ENCODE measurements at regions not wholly inside any gene's neighbourhood (a gene's known extent, or its start where the extent isn't known, plus 50 kb on each side); places are given as distances from the start of the nearest gene placed in this dataset.

DNA sequence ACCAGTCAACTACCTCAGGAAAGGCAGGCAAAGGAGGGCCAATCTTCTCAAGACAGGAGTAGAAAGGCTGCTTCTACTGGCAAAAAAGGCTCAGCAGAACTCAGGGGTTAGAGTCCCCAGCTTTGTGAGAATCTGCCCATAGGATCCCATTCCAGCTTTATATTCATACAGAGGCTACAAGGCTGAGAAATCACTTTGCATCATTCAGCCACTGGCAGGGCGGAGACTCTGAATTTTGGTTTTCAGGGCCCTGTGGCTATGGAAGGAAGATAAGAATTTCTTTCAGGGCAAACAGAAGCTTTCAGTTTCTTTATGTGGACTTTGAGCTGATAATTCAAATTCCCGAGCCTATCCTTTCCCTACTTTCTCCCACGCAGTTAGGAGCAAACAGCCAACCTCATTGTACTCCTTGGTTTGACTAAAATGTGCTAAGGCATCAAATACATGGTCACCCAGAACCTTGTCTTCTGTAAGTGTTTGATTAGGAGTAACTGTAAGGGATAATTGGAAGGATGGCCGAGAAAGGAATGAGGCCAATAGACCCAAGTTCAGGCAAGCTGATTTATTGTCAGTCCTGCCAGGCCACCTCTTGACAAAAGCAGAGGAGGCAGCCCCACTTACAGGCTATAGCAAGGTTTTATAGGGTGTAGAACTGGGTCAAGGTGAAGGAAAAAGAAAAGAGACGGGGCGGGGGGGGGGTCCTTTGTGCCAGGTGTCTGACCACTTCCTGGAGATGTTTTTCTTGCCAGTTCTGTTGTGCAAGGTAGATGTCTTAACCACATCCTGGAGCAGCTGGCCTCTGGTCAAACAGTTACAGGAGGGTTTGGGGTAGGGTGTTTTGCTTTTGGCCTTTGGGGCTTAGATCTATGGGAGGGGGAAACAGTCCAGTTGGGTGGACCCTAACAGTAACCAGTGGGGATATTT is 165.3 kb upstream of the PPP1R2C start:
- TF ChIP-seq POLR2A (IDR thresholded peaks at IDR 0.05; ENCODE audit: low read depth, low read length) (no peak), TAF1 (IDR thresholded peaks at IDR 0.05; ENCODE audit: low read depth, low read length) (no peak), POLR2AphosphoS5 (IDR thresholded peaks at IDR 0.05; ENCODE audit: low read depth, low read length) (no peak), SPI1 (IDR thresholded peaks at IDR 0.05; ENCODE audit: low read depth, low read length) (no peak)
- DNase-seq (ENCODE audit: insufficient read length, low spot score), result no peak

DNA sequence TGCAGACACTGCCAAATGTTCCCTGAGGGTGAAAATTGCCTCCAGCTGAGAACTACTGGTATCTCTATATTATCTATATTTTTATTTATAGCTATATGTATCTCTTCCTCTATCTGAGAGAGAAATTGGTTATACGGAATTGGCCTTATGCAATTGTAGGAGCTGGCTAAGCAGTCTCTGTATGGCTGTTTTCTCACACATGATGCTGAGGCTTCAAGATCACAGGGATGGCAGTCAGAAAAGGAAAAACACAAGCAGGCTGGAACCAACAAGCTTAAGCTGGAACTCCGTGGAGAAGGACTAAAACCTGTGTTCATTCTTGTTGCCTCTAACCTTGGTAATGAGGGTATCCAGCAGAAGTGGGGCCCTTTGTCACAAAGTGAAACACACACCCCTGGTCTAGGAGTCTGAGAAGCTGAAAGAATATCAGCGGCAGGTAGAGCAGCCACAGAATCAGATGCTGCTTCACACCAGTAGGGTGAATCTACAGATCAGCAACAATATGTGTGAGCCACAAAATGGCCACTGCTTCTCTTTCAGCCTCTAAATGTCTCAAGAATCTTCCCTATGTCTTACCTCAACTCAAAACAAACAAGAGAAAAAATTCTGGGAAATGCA is 166.5 kb upstream of the PPP1R2C start:
- DNase-seq (ENCODE audit: insufficient read length, low spot score), result no peak
- peak; percentile 48 for FAIRE-seq
- TF ChIP-seq TAF1 (IDR thresholded peaks at IDR 0.05; ENCODE audit: low read depth, low read length) (no peak), POU2F2 (IDR thresholded peaks at IDR 0.05; ENCODE audit: low read depth, low read length) (no peak), POLR2A (IDR thresholded peaks at IDR 0.05; ENCODE audit: low read depth, low read length) (no peak), PAX5 (IDR thresholded peaks at IDR 0.05; ENCODE audit: insufficient read depth, low read length, severe bottlenecking) (no peak), POLR2AphosphoS5 (IDR thresholded peaks at IDR 0.05; ENCODE audit: low read depth, low read length) (no peak)

More for the DNA sequence above, 165.3 kb upstream of the PPP1R2C start:
- peak; percentile 73 for FAIRE-seq

DNA sequence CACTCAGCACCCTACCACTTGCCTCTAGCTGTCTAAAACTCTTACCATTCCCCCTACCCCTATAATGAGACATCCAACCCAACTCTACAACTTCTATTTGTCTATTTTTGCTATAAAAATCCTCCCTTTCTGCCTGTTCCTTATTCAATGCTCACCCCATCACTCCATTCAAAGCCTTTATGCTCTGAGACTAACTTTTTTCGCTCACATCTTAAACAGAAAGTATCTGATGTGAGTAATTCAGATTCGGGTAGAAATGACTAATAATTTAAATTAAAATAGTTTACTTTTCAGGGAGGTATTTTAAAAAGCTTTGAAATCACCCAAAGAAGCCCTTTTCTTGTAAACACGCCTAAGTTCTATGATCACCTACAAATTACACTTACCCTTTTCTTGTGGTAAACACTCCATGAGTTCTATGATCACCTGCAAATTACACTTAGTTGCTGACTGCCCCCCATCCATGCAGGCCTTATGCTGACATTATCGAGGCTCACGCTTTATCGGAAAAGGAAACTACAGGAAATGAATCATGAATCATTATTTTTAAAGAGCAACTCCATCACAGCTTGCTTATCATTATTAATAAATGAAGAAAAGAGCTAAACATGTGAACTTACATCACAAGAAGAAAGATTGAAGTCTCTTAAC is 168.7 kb upstream of the PPP1R2C start:
- TF ChIP-seq TAF1 (IDR thresholded peaks at IDR 0.05; ENCODE audit: low read depth, low read length) (no peak), PAX5 (IDR thresholded peaks at IDR 0.05; ENCODE audit: insufficient read depth, low read length, severe bottlenecking) (no peak), POU2F2 (IDR thresholded peaks at IDR 0.05; ENCODE audit: low read depth, low read length) (no peak), POLR2A (IDR thresholded peaks at IDR 0.05; ENCODE audit: low read depth, low read length) (no peak), SPI1 (IDR thresholded peaks at IDR 0.05; ENCODE audit: low read depth, low read length) (no peak), POLR2AphosphoS5 (IDR thresholded peaks at IDR 0.05; ENCODE audit: low read depth, low read length) (no peak)
- FAIRE-seq, result no peak
- DNase-seq (ENCODE audit: insufficient read length, low spot score), result no peak

DNA sequence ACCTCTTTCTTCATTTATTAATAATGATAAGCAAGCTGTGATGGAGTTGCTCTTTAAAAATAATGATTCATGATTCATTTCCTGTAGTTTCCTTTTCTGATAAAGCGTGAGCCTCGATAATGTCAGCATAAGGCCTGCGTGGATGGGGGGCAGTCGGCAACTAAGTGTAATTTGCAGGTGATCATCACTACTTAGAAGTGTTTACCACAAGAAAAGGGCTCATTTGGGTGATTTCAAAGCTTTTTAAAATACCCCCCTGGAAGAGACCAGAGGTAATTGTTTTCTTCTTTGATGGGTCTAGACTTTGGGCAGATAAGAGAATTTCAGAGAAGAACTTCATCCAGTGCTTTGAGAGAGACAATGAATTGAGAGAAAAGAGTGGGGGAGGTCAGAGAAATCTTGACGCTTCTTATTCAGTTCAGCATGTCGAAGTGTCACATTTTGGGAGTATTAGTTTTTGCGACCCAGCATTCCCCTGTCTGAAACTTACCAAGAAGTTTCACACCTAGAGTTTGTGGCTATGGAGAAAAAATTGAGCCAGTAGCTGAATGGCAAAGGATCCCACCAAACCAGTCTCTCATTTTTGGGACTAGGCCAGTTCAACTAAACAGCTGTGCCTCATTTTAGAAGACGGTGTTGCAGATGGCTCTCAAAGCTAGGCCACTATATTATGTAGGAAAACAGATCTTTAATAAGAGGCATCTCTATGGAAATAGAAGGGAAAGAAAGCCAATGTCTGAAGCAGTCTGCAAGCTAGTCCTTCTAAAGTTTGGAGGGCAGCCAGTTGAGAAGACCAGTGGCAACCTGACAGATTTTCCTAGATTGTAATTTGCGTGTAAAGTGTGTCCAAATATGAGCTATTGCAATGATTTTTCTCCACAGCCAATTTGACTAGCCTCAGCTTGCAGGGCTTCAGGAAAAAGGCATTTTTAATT is 171.0 kb upstream of the PPP1R2C start:
- FAIRE-seq (no peak), DNase-seq (ENCODE audit: insufficient read length, low spot score) (no peak)
- TF ChIP-seq PAX5 (IDR thresholded peaks at IDR 0.05; ENCODE audit: insufficient read depth, low read length, severe bottlenecking), result no peak
- TF ChIP-seq POU2F2 (IDR thresholded peaks at IDR 0.05; ENCODE audit: low read depth, low read length), result no peak
- TF ChIP-seq TAF1 (IDR thresholded peaks at IDR 0.05; ENCODE audit: low read depth, low read length), result no peak
- no peak for TF ChIP-seq POLR2A (IDR thresholded peaks at IDR 0.05; ENCODE audit: low read depth, low read length)
- TF ChIP-seq POLR2AphosphoS5 (IDR thresholded peaks at IDR 0.05; ENCODE audit: low read depth, low read length), result no peak
- TF ChIP-seq SPI1 (IDR thresholded peaks at IDR 0.05; ENCODE audit: low read depth, low read length), result no peak

DNA sequence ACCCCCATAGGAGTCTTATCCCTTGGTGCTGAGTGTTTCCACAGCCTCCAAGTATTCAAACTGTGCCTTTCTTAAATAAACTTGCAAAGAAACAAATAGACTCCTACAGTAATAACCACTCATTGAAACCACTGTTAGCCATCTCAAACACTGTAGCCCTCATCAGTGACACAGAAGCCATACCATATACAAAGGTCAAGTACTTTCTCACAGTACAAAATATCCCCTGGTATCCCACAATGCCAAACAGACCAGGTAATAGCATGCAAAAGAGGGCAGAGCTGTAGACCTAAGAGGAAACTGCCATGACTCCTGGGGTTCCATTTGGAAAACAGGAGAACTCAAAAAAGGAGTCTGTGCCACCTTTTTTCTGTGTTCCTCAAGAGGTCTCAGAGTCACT is 173.8 kb upstream of the PPP1R2C start:
- FAIRE-seq (no peak), DNase-seq (ENCODE audit: insufficient read length, low spot score) (no peak)

DNA sequence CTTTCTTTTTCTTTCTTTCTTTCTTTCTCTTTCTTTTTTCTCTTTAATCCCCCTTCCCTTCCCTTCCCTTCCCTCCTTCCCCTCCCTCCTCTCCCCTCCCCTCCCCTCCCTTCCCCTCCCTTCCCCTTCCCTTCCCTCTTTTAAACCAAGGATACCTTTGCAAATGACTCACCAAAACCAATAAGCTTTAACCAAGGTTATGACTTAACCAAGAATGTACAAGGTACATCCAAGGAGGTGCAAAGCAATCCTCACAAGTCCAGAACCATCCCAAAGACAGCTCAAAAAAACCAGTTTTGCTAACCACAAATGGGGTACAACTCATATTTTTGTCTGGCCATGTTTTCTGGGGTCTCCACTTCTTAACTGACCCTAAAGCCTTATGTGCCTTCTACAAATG is 174.7 kb upstream of the PPP1R2C start:
- DNase-seq (ENCODE audit: insufficient read length, low spot score) (no peak), FAIRE-seq (peak; percentile 64)
- TF ChIP-seq SPI1 (IDR thresholded peaks at IDR 0.05; ENCODE audit: low read depth, low read length), result no peak
- no peak for TF ChIP-seq POU2F2 (IDR thresholded peaks at IDR 0.05; ENCODE audit: low read depth, low read length)
- TF ChIP-seq POLR2A (IDR thresholded peaks at IDR 0.05; ENCODE audit: low read depth, low read length), result no peak
- no peak for TF ChIP-seq TAF1 (IDR thresholded peaks at IDR 0.05; ENCODE audit: low read depth, low read length)

More for the DNA sequence above, 173.8 kb upstream of the PPP1R2C start:
- no peak for TF ChIP-seq PAX5 (IDR thresholded peaks at IDR 0.05; ENCODE audit: insufficient read depth, low read length, severe bottlenecking)
- TF ChIP-seq SPI1 (IDR thresholded peaks at IDR 0.05; ENCODE audit: low read depth, low read length), result no peak
- TF ChIP-seq POLR2AphosphoS5 (IDR thresholded peaks at IDR 0.05; ENCODE audit: low read depth, low read length), result no peak
- no peak for TF ChIP-seq POLR2A (IDR thresholded peaks at IDR 0.05; ENCODE audit: low read depth, low read length)
- TF ChIP-seq TAF1 (IDR thresholded peaks at IDR 0.05; ENCODE audit: low read depth, low read length), result no peak
- TF ChIP-seq POU2F2 (IDR thresholded peaks at IDR 0.05; ENCODE audit: low read depth, low read length), result no peak

DNA sequence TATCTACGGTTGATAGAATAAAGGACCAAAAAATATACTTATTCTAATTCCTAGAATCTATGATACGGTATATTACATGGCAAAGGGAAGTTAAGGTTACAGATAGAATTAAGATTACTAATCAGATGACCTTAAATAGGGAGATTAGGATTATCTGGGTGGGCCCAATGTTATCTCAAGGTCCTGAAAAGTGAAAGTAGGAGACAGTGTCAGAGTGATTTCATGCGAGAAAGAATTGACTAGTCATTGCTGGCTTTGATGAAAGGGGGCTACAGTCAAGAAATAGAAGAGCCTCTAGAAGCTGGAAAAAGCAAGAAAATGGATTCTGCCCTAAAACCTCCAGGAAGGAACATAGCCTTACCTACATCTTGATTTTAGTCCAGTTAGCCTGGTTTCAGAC is 176.9 kb upstream of the PPP1R2C start:
- TF ChIP-seq POLR2AphosphoS5 (IDR thresholded peaks at IDR 0.05; ENCODE audit: low read depth, low read length), result no peak
- no peak for TF ChIP-seq POU2F2 (IDR thresholded peaks at IDR 0.05; ENCODE audit: low read depth, low read length)
- no peak for TF ChIP-seq POLR2A (IDR thresholded peaks at IDR 0.05; ENCODE audit: low read depth, low read length)
- no peak for TF ChIP-seq TAF1 (IDR thresholded peaks at IDR 0.05; ENCODE audit: low read depth, low read length)
- TF ChIP-seq SPI1 (IDR thresholded peaks at IDR 0.05; ENCODE audit: low read depth, low read length), result no peak
- TF ChIP-seq PAX5 (IDR thresholded peaks at IDR 0.05; ENCODE audit: insufficient read depth, low read length, severe bottlenecking), result no peak
- no peak for FAIRE-seq
- DNase-seq (ENCODE audit: insufficient read length, low spot score), result no peak

DNA sequence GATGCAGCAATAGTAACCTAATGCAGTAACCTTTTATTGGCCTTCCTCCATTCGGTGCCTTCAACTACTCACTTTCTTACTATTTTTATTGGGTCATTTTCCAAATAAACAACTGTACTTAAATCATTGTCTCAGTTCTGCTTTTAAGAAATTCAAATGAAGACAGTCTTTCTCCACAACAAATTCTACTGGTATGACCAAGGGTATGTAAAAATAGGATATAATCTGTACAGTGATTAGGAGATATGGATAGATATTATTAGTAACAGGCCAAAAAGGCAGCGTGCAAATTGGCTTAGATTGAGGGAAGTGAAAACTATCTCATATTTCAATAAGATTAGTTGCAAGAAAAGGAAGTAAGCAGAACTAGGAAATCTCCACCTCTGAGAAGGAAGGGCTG is 177.4 kb upstream of the PPP1R2C start:
- TF ChIP-seq POLR2AphosphoS5 (IDR thresholded peaks at IDR 0.05; ENCODE audit: low read depth, low read length) (no peak), SPI1 (IDR thresholded peaks at IDR 0.05; ENCODE audit: low read depth, low read length) (peak; percentile 61; the same call in 1 of the 2 replicates), PAX5 (IDR thresholded peaks at IDR 0.05; ENCODE audit: insufficient read depth, low read length, severe bottlenecking) (no peak)
- DNase-seq (ENCODE audit: insufficient read length, low spot score), result no peak
- FAIRE-seq, result peak; percentile 66
